Urinary bladder (tissue), 3 donors: ENCODE measurements at regions not wholly inside any gene's neighbourhood (a gene's known extent, or its start where the extent isn't known, plus 50 kb on each side); places are given as distances from the start of the nearest gene placed in this dataset.

ENCODE experiments used
- DNase-seq: peaks from one replicate; pipeline ENCODE4 v3.0.0-alpha.2; 2015; ENCODE audit errors: extremely low spot score
- H3K27ac ChIP-seq: one replicate; pipeline ENCODE4 v1.5.1; 2013; ENCODE audit warnings: low read depth, mild to moderate bottlenecking, moderate library complexity
- H3K36me3 ChIP-seq: one replicate; pipeline ENCODE4 v1.6.1; 2013; ENCODE audit warnings: mild to moderate bottlenecking, moderate library complexity; ENCODE audit not compliant: insufficient read depth
- H3K4me1 ChIP-seq: one replicate; pipeline ENCODE4 v1.6.1; 2013; ENCODE audit warnings: mild to moderate bottlenecking, moderate library complexity; ENCODE audit not compliant: insufficient read depth
- H3K4me3 ChIP-seq: one replicate; pipeline ENCODE4 v1.5.1; 2013; ENCODE audit warnings: low read depth, low read length
- WGBS: extraction: QIAGEN DNeasy Blood & Tissue Kit; methylation state at CpG from one replicate; pipeline ENCODE4 v1.1.7; 2013; 5-methylcytosine and 5-hydroxymethylcytosine counted together
- donor health status: healthy with polysubstance abuse.
- donor health status: healthy.

- Histone ChIP-seq H3K36me3 (no peaks in the 10 kb centered on the region), H3K27ac (no peak overlapping the region), H3K4me3 (no peak overlapping the region), H3K4me1 (no peaks in the 10 kb centered on the region)
- WGBS = 42% methylated on average over 3 of the region's 3 CpGs
- no peak for DNase-seq
Measured at GRCh38 chr3:36317915-36318314, 62.4 kb upstream of the STAC start.

DNA sequence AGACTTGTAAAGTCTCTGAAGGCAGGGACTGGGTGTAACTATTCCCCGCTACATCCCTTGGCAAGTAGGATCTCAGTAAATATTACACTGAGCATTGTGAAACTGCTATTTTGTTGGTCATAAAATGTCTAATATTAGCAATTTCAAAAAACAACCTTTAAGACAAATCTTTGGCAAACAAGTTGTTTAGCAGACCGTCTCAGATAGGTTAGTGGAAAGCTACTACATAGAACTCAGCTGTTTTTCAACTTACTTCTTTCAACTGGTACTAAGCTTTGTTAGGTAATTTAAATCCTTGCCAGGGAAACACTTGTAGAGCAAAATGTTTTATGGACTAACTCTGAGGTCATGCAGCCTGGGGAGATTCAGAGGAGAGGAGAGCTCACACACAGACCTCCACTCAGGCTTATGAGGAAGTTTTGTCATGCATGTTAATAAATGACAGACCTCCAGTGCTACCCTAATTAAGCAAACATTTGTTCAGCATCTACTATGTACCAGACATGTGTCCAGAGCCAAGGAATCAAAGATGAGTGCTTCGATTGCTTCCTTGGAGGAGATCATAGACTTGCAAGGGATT, 61.6 kb upstream of the STAC start:
- no peak for DNase-seq
- 44% methylated on average over 3 of the region's 3 CpGs for WGBS
- Histone ChIP-seq H3K4me1 (no peaks in the 10 kb centered on the region), H3K4me3 (no peak overlapping the region), H3K36me3 (no peaks in the 10 kb centered on the region), H3K27ac (peak overlapping the region; percentile 5)

- Histone ChIP-seq H3K27ac (no peak overlapping the region), H3K4me3 (no peak overlapping the region), H3K36me3 (no peaks in the 10 kb centered on the region), H3K4me1 (no peaks in the 10 kb centered on the region)
- DNase-seq = no peak
- WGBS = 50% methylated on average over 1 of the region's 1 CpG
Measured at GRCh38 chr3:36319680-36320079, 60.6 kb upstream of the STAC start.
